B cell (primary cell): ENCODE measurements at regions not wholly inside any gene's neighbourhood (a gene's known extent, or its start where the extent isn't known, plus 50 kb on each side); places are given as distances from the start of the nearest gene placed in this dataset.

ENCODE experiments used
- CTCF ChIP-seq: fragments of 200-600 bp; IDR thresholded peaks from one replicate; pipeline ENCODE4 v1.8.0; 2022; ENCODE audit warnings: antibody characterized with exemption, mild to moderate bottlenecking
- EZH2 ChIP-seq: IDR thresholded peaks from 2 replicates; pipeline ENCODE4 v1.6.1; 2012; ENCODE audit warnings: borderline replicate concordance, low read depth, mild to moderate bottlenecking, moderate library complexity, low read length; ENCODE audit not compliant: insufficient read depth, poor library complexity, severe bottlenecking

- TF ChIP-seq CTCF: no peak
- no peak for TF ChIP-seq EZH2
These were observed 444.6 kb downstream of the RIT2 start for GRCh38 chr18:42670860-42671259.
